ENCODE measurements at regions not wholly inside any gene's neighbourhood (a gene's known extent, or its start where the extent isn't known, plus 50 kb on each side); places are given as distances from the start of the nearest gene placed in this dataset.

DNA sequence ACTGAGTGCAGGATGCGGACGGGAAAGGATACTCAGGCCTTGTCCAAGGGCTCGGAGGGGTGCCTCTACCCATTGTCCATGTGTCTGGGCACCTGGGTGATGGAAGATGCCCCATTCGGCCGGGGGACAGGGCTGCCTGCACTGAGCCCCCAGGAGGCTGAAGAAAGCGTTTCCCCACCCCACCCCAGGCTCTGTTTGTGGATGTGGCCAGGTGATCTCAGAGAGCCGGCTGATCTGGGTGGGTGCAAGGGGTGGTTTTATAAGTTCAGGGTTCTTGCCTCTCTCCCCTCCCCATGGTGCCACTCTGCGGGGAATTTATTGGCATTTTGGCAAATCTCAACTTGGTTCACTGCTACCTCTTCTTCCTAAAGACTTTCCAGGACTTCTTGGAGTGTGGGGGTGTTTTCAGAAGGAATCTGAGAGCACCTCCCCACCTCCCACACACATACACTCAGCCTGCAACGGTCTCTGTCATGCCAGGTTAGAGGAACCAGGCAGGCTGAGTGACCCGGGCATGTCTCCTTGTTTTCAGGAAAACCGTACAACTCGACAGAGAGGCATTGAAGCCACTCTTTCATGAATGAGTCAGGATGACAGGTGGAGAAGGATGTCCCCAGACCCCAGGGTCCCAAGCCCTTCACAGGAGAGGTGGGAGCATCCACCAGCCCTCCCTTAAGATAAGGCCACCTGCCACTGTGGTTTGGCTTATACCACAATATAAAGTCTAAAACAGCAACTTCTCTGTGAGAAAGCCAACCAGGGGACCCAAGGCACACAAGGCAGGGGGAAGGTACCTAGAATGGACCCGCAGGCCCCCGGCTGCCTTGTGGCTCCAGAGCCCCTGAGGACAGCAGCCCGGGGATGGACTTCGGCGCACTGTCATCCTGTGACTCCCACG is 174.9 kb downstream of the ETS2 start:
- no peak for DNase-seq (ENCODE audit: extremely low read depth in 1 of 11, low read depth in 9 of 11, low spot score in 4 of 11)

DNA sequence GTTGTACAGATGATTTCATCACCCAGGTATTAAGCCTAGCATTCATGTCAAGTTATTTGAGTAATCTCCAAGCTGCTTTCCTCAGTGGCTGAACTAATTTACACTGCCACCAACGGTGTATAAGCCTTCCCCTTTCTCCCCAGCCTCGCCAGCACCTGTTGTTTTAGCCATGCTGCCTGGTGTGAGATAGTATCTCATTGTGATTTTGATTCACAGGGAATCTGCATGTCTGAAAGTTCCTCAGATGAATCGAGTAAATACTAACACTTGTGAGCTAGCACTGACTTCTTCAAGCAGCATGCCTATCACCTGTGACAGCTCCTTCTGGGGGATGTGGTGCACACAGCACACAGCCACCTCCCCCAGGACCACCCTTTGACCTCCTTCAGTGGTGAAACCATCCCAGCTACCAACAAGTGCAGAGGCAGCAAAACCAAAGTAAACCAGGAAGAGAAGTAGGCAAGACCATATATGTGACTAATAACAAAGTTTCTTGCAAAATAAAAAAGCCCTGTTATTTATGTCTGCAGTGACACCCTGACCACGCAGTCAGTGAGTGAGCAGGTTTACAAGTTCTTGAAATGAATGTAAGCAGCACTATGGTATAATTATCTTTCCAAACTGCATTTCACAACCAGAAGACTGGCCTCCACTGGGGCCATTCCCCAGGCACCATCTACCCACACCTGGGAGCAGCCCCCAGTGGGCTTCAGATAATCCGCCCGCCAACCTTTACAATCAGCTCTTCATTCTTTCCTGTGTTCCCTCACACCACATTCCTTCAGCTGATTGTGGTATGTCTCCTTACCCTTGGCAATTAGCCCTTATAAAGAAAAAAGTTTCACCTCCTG is 173.8 kb downstream of the ETS2 start:
- DNase-seq (ENCODE audit: extremely low read depth in 1 of 11, low read depth in 9 of 11, low spot score in 4 of 11): no peak

DNA sequence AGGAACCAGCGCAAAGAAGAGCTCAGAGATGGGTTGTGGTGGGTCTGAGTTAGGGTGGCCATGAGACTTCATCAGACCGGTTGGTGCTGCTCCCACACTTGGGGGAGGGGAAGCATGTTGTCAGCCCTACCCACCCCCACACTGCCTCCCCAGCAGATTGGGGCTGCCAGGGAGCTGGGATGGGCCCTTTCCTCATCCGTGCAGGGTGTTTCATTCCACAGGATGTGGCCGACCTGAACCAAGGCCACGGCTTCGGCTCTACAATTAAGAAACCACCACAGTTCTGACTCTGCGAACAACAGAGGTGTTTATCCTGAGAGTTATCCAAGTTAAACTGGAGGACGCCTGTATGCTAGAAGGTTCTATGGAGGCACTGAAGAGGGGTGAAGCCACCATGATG is 171.2 kb downstream of the ETS2 start:
- no peak for DNase-seq (ENCODE audit: extremely low read depth in 1 of 11, low read depth in 9 of 11, low spot score in 4 of 11)

DNA sequence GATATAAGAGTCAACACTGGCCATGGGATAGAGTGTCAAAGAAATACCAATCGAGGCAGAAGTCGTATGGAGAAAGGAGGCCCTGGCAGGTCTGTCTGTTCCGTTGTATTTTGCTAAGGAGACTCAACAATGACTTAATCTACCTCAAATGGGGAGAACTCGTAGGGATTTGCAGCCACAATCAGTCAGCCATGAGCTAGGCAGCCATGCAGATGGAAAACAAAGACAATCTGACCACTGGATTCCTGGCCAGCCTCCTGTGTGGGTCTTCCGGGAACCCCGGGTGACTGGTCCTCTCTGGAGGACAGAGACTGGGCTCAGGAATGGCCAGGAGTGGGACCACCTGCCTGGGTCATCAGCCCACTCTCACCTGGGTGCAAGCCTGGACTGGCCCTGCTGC is 167.8 kb downstream of the ETS2 start:
- no peak for DNase-seq (ENCODE audit: extremely low read depth in 1 of 11, low read depth in 9 of 11, low spot score in 4 of 11)

DNA sequence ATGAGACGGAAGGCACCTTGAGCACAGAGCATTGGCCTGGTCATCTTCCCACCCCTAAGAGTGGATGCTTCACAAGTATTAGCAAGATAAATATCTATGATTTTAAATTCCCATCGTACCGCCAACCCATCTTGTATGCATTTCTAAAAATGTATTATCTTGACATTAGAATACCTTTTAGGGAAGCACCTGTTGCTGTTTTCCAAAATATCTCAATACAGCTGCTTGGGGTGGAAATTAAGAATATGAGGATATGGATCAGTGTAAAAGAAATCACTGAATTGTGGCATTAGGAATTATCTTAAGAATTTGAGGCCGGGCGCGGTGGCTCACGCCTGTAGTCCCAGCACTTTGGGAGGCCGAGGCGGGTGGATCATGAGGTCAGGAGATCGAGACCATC is 166.3 kb downstream of the ETS2 start:
- DNase-seq (ENCODE audit: extremely low read depth in 1 of 11, low read depth in 9 of 11, low spot score in 4 of 11): no peak

DNA sequence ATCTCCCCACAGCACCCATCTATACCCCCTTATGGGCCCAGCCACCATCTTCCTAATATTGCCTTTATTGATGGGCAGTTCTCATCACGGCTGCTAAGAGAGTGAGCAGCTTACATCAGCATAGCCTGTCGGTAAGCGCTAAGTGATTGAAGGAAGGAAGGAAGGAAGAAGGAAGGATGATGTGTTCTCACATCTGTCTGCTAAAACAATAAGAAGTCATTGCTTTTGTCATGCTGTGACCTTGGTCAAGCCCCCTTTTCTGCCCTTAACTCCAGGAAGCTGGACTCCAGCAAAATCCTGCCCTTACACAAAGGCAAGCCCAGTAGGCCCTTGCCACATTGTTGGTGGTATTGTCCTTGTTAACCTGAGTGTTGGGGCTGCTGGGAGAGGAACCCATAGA is 165.0 kb downstream of the ETS2 start:
- no peak for DNase-seq (ENCODE audit: extremely low read depth in 1 of 11, low read depth in 9 of 11, low spot score in 4 of 11)

DNA sequence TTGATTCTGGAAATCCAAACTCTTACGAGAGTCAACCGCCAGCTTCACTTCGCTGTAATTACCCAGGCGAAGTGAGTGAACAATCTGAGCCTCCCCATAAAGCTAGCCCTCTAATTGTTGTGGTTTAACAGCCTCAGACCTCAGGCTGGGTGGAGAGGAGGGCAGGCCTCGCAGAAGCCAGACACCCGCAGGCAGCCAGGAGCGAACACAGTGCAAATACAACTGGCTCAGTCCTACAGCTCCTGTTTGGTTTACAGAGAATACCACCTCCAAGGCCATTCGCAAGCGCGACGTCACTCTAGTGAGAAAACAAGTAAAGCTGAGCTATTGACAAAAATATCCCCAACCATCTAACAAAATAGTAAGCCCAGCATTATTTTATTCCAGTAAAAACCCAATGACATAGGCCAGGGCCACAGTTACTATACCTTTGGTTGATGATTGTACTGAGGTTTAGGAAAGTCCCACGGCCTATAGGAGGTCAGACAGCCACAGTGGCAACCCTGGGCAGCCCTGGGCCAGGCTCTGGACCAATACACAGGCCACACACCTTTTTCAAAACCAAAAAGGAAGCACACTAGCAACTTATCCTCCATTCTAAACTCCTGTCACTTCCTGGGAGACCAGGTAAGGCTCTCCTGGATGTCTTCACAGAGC is 163.3 kb downstream of the ETS2 start:
- no peak for DNase-seq (ENCODE audit: extremely low read depth in 1 of 11, low read depth in 9 of 11, low spot score in 4 of 11)

DNA sequence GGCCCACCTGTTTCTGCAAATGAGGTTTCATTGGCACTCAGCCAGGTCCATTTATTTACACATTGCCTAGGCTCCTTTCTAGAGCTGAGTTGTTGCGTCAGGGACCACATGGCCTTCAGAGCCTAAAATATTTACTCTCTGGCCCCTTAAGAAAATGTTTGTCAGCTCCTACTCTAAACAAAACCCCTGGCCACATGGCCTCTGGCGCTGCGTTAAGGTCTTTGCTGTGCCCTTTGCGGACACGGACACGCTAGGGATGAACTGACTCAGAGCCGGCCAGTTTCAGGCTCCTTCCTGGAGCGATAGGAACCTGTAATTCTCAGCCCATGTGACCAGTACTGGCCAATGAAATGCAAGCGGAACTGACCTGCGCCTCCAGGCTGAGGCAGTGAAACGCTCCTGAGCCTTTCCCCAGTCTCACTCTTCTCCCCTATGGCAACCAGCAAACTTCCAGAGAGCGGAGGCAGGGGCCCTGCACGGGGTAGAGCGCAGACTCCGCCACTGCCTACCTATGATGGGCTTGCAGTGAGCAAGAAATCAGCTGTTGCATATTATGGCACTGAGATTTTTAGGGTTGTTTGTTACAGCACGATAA is 160.3 kb downstream of the ETS2 start:
- DNase-seq (ENCODE audit: extremely low read depth in 1 of 11, low read depth in 9 of 11, low spot score in 4 of 11): no peak

DNA sequence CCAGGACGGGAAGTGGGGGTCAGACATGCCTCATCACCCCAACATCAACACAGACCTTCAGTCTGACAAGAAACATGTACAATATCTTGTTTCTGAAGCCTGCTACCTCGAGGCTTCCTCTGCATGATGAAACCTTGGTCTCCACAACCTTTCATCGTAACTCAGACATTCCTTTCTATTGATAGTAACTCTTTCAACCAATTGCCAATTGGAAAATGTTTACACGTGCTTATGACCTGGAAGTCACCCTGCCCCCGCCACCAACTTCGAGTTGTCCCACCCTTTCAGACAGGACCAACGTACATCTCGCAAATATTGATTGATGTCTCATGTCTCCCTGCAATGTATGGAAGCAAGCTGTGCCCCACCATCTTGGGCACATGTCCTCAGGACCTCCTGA is 159.5 kb downstream of the ETS2 start:
- DNase-seq (ENCODE audit: extremely low read depth in 1 of 11, low read depth in 9 of 11, low spot score in 4 of 11): no peak

DNA sequence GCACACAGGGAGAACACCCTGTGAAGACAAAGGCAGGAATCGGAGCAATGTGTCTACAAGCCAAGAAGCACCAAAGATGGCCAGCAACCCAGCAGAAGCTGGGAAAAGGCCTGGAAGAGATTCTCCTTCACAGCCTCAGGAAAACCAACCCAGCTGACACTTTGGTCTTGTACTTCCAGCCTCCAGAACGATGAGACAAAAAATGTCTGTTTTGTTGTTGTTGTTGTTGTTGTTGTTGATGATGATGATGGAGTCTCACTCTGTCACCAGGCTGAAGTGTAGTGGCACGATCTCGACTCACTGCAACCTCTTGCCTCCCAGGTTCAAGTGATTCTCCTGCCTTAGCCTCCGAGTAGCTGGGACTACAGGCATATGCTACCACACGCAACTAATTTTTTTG is 157.3 kb downstream of the ETS2 start:
- no peak for DNase-seq (ENCODE audit: extremely low read depth in 1 of 11, low read depth in 9 of 11, low spot score in 4 of 11)

DNA sequence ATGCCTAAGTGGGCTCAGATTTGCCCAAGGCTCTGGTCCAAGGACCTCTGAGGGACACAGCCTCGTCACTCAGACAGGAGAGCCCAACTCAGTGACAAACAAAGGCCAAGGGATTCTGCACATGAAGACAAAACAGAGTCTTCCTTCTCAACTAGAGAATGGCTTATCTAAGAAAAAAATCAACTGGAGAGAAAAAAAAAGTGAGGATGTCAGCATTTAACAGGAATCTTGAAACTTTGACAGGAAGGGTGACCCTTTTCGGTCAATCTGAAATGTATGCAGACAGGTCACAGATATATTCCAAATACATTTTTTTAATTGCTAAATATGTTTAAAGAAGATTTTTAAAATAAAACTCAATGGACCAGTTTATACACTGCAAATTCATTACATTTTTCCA is 154.5 kb downstream of the ETS2 start:
- DNase-seq (ENCODE audit: extremely low read depth in 1 of 11, low read depth in 9 of 11, low spot score in 4 of 11): no peak

DNA sequence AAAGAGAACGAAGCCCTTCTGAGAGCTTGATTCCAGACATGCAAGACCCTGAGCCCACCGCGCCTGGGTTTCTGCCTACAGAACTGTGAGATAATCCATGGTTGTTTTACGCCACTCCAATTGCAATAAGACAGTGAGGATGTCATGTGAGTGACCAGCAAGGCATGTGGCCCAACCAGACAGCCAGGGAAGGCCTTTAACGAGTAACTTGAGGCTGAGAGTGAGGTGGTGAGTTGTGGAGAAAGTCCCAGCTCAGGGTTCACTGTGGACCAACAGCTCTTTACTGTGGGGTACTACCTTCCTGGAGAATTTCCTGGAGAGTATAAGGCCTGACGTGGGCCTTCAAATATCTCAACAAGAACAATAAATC is 153.9 kb downstream of the ETS2 start:
- DNase-seq (ENCODE audit: extremely low read depth in 1 of 11, low read depth in 9 of 11, low spot score in 4 of 11): no peak

DNA sequence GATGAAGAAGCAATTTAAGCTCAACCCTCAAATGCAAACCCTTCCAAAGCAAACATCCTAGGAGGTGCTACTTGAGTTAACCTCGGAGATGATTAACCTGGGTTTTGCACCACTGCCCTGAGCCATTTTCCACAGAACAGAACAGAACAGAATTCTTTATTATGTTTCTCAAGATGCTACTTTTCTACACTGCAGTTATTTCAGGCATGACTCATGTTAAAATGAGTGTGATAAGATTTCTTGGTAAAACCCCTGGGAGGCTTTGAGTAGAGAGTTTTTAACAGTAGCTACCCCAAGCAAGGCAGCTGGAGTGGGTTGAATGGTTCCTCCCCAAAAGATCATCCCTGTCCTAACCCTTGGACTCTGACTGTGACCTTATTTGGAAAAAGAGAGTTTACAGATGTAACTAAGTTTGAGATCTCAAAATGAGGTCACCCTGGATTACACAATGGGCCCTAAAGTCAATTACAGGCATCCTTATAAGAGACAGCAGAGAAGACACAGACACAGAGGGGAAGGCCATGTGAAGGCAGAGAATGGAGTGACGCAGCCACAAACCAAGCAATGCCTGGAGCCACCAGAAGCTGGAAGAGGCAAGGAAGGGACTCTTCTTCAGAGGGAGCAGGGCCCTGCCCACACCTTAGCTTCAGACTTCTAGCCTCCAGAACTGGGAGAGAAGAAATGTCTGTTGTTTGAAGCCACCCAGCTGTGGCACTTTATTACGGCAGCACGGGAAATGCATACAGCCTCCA is 153.4 kb downstream of the ETS2 start:
- DNase-seq (ENCODE audit: extremely low read depth in 1 of 11, low read depth in 9 of 11, low spot score in 4 of 11): peak in 3 of 11 donors; percentile 41 to 57 (median 48)

DNA sequence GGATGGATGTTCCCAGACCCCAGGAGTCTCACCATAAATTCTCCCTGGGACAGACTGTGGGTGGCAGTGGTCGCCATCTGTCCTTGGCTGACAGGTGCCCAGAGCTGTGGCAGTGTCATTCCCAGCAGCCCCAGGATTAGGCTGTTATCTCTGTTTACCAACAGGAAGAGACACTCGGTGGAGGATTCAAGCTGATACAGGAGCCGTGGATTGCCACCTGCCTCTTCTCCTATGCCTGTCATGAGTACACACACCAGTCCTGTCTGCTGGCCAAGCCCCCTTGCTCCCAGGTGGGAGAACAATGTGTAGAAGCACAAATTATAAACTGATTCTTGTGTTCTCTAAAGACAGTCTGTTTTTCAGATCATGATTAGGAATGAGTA is 152.6 kb downstream of the ETS2 start:
- DNase-seq (ENCODE audit: extremely low read depth in 1 of 11, low read depth in 9 of 11, low spot score in 4 of 11): no peak

DNA sequence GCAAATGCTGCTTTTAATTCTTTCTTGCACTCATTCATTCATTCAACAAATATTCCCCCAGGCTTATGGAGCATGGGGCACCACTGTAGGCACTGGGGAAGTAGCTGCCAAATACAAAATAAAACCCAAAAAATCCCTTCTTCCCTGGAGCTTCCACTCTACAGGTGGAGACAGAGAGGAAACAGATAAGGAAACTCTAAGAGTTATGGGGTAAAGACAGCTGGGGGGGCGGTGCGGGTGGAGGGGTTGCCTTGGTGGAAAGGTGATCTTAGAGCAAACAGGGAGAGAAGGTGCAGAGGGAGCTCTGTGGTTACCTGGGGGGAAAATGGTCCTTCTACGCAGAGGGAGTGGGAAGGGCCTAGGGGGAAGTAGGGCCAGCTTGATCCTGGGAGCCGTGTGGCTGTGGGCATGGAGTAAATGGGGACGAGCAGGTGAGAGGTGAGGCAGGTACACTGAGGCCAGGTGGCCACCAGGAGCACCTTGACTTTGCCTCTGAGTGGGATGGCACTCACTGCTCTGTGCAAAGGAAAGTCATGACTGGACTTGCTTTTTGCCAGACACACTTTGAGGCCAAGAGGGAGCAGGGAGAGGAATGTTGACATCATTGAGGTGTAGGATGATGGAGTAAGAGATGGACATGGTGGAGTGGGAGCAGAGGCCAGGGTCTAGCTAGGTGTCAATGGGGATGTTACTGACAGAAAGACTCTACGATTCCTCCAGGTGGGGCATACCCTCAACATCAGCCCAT is 152.0 kb downstream of the ETS2 start:
- DNase-seq (ENCODE audit: extremely low read depth in 1 of 11, low read depth in 9 of 11, low spot score in 4 of 11): no peak

DNA sequence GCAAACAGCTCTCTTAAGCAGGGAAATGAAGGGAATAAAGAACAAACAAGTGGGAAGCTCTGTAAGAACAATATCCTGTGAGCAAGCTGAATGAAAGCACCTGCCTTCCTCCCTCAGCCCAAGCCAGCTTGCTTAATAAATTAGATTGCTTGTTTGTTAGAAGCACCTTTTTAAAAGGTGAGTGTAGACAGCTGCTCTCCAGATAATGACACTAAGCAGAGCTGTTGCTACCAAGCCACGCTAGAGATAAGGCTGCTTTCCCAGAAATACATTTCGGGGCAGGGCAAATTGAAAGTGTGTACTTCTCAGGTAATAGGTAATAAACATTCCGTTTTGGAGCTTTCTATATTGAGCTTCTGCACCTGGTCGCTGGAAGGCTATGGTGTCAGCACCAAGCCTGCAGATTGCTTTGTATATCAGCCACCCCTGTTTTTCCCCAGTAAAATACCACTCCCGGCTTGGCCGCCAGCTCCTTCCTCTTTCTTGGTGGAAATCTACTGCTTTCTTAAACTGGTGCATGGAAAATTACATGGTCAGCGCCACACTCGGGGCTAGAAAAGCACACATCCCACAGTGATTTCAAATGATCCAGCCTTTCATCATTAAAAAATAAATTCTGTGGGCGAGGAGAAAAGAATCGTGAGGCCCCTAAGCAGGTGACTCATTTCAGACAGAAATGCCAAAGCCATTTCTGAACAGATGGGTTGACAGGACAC is 151.3 kb downstream of the ETS2 start:
- DNase-seq (ENCODE audit: extremely low read depth in 1 of 11, low read depth in 9 of 11, low spot score in 4 of 11): peak in 1 of 11 donors; percentile 29

DNA sequence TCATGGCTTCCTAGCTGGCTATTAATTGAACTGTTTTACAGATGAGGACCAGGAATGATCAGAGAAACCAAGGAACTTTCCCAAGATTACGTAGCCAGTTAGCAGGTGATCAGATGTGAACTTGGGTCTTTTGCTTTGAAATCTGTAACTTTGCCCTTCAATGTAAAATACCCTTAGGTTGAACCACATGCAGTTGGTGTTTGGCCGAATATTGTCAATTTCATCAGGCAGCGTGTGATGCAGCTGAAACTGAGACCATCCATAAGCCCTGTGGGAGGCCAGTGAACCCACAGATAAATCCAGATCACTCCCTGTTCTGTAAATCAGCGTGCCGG is 150.8 kb downstream of the ETS2 start:
- no peak for DNase-seq (ENCODE audit: extremely low read depth in 1 of 11, low read depth in 9 of 11, low spot score in 4 of 11)

DNA sequence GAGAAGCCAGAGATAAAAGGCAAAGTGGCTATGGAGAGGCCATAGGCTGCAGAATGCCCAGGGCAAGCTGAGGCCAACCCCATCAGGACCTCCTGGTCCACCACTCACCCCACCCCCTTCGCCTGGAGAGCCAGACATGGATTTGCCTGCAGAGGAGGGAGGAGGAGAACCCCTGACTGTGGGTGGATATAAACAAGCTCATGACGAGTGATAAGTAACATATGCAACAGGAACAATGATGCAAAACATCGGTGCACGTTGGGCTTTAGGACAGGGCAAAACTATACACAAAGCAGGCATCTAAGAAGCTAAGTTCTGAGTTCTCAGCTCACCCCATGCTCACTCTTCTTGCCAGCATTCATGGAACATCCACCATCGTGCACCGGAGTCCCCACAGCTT is 150.3 kb downstream of the ETS2 start:
- no peak for DNase-seq (ENCODE audit: extremely low read depth in 1 of 11, low read depth in 9 of 11, low spot score in 4 of 11)
